Esophagus (tissue), 2 donors: ENCODE measurements at regions not wholly inside any gene's neighbourhood (a gene's known extent, or its start where the extent isn't known, plus 50 kb on each side); places are given as distances from the start of the nearest gene placed in this dataset.
"Not testable (repeated sequence)": the region's sequence is repeated elsewhere in the genome, so short reads cannot be mapped to it uniquely, and the experiment has no call there.

Experiments
- H3K27ac ChIP-seq, 2 donors: one replicate each; pipeline ENCODE4 v1.5.1; 2013; ENCODE audit warnings: low read depth in 2 of 2, mild to moderate bottlenecking in 2 of 2, inconsistent platforms in 1 of 2, low read length in 1 of 2, moderate library complexity in 1 of 2
- H3K27me3 ChIP-seq, 2 donors: one replicate each; pipeline ENCODE4 v1.6.1; 2013; ENCODE audit warnings: low read length in 2 of 2, control low read depth in 1 of 2, mild to moderate bottlenecking in 1 of 2; ENCODE audit not compliant: insufficient read depth in 2 of 2, control insufficient read depth in 1 of 2
- H3K36me3 ChIP-seq, 2 donors: one replicate each; pipeline ENCODE4 v1.6.1; 2013; ENCODE audit warnings: low read length in 1 of 2; ENCODE audit not compliant: control insufficient read depth in 2 of 2, insufficient read depth in 2 of 2
- H3K4me1 ChIP-seq, 2 donors: one replicate each; pipeline ENCODE4 v1.6.1; 2013; ENCODE audit warnings: low read length in 1 of 2; ENCODE audit not compliant: control insufficient read depth in 2 of 2, insufficient read depth in 2 of 2
- H3K4me3 ChIP-seq, 2 donors: one replicate each; pipeline ENCODE4 v1.5.1; 2013; ENCODE audit warnings: low read length in 2 of 2, mild to moderate bottlenecking in 2 of 2, low read depth in 1 of 2, moderate library complexity in 1 of 2
- H3K9me3 ChIP-seq, 2 donors: one replicate each; pipeline ENCODE4 v1.6.1; 2013; ENCODE audit warnings: mild to moderate bottlenecking in 2 of 2, low read depth in 1 of 2, low read length in 1 of 2, moderate library complexity in 1 of 2; ENCODE audit not compliant: control insufficient read depth in 2 of 2, insufficient read depth in 1 of 2
- WGBS, 2 donors: extraction: QIAGEN DNeasy Blood & Tissue Kit; methylation state at CpG; one replicate each; pipeline ENCODE4 v1.1.7; 2013; 5-methylcytosine and 5-hydroxymethylcytosine counted together
- donor health status: healthy with polysubstance abuse.
- donor health status: Bipolar disorder and iron deficiency.

DNA sequence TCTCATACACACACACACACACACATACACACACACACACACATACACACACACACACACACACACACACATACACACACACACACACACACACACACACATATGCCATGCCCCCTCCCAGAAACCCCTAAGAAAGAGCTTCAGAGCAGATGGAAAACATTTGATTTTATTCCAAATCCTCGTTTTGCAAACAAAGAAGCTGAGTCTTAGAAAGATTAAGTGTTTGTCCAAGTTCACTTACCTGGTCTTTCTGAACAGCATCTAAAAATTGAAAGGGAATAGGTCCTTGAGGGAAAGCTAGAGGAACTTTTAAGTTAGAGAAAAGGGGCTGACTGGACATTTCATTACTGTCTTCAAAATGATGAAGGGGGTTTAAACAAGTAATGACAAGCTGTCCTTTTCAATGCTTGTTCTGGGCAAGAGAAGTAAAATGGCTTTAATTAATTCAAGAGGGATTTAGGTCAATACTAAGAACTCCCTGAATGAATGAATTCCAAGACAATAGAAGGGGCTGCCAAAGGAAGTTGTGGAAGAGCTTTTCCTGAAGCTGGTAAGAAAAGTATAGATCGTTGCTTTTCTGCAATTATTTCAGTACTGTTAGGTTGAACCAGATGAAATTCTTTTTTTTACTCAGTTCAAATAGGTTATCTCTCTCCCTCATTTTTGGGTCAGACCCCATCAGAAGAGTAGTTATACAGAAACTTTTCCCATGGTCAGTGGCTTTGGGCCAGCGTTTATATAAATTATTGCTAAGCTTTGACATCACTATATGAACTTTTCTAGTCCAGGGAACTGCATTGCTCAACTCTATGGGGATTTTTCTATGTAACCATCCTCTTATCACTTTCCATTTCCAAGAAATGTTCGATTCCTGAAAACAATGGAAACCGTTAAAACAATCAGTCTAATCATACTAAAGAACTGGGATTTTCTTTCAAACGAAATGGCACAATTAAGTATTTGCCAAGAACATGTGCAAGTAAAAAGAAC, 261.4 kb downstream of the MTERF1 start:
- no peak overlapping the region for H3K27ac ChIP-seq
- 39 to 43% methylated on average over 6 of the region's 6 CpGs for WGBS, 2 donors
- no peaks in the 10 kb centered on the region for H3K4me1 ChIP-seq
- H3K4me3 ChIP-seq = no peak overlapping the region
- no peaks in the 10 kb centered on the region for H3K27me3 ChIP-seq
- H3K36me3 ChIP-seq = no peaks in the 10 kb centered on the region
- H3K9me3 ChIP-seq = no peaks in the 10 kb centered on the region

DNA sequence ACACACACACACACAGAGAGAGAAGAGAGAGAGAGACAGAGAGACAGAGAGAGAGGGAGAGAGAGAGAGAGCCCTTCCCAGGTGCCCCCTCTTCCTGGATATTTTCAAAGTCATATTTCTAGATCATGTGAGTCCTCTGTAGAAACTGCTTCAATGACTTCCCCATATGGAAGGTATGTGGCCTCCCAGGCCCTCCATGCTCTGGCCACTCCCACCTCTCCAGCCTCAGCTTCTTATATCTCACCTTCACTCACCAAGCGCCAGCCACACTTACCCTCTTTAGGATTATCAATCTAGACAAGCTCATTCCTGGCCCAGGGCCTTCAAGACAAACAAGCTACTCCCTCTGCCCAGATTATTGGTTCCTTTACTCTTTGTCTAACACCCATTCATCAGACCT, 259.7 kb downstream of the MTERF1 start:
- H3K9me3 ChIP-seq = no peaks in the 10 kb centered on the region
- H3K27ac ChIP-seq = no peak overlapping the region
- no peaks in the 10 kb centered on the region for H3K4me1 ChIP-seq
- no peaks in the 10 kb centered on the region for H3K27me3 ChIP-seq
- H3K36me3 ChIP-seq = no peaks in the 10 kb centered on the region
- 88 to 92% methylated on average over 1 of the region's 1 CpG for whole genome bisulfite sequencing, 2 donors
- H3K4me3 ChIP-seq = no peak overlapping the region

DNA sequence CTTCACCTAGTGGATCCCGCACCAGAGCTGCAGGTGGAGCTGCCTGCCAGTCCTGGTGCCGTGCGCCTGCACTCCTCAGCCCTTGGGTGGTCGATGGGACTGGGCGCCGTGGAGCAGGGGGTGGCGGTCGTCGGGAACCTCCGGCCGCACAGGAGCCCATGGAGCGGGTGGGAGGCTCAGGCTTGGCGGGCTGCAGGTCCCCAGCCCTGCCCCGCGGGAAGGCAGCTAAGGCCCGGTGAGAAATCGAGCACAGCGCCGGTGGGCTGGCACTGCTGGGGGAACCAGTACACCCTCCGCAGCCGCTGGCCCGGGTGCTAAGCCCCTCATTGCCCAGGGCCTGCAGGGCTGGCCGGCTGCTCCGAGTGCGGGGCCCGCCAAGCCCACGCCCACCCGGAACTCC, 253.2 kb downstream of the MTERF1 start:
- H3K36me3 ChIP-seq, H3K4me3 ChIP-seq, H3K9me3 ChIP-seq, H3K4me1 ChIP-seq, H3K27ac ChIP-seq, H3K27me3 ChIP-seq: not testable (repeated sequence)
- WGBS, 2 donors = 95 to 96% methylated on average over 28 of the region's 28 CpGs

DNA sequence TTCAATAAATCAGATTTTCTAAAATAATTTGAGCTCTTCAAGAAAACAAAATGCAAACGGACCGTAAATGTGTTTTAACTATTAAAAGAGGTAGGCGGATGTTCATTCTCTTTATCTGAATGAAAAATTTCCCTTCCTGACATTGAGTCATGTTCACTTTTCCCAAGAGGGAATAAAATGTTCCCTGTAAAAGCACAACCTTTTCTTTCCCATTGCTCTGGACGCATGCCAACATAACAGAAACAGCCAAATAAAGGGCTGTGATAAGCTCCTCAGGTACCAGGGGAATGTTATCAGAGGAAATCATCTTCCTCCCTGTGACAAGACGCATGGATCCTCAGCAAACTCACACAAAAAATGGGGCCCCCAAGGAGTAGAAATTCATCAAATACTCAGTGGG, 251.8 kb downstream of the MTERF1 start:
- H3K27me3 ChIP-seq = peaks cover 0 to 2% of the 10 kb centered on the region in 2 donors
- H3K4me1 ChIP-seq = no peaks in the 10 kb centered on the region
- no peak overlapping the region for H3K4me3 ChIP-seq
- WGBS, 2 donors = 38 to 43% methylated on average over 5 of the region's 5 CpGs
- H3K36me3 ChIP-seq = no peaks in the 10 kb centered on the region
- H3K9me3 ChIP-seq = no peaks in the 10 kb centered on the region
- H3K27ac ChIP-seq = no peak overlapping the region

DNA sequence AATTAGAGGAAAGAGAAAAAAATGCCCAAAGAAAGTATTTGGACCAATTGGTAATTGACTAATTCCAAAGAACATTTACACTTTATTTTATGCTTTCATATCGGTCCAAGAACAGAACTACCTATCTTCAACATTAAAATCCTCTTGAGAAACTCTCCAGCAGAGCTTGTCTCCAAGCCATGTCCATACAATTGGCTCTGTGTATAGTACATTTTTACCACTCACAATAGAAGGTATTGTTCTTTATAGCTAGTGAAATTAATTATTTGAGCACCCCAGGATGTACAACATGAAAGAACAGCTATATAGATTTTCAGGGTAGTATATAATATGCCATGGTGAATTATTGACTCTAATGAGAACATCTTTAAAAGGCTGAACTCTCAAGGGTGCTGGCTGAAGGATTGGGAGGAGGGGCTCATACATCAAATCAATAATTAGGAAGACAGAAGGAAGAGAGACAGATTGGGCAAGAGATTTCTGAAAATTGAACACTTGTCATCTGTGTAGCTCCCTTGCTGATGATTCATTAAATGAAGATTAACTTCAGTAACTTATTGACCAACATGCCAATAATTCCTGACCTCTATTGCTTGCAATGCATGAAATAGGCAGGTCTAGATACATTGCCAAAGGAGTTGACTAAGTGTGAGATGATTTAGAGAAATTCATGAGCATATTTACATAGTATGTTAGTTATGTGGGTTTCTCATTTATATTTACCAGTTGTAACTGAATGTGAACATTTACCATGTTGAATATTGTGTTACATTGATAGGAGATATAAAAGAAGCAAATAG, 249.7 kb downstream of the MTERF1 start:
- 83 to 92% methylated on average over 1 of the region's 1 CpG for WGBS, 2 donors
- H3K9me3 ChIP-seq = no peaks in the 10 kb centered on the region
- no peaks in the 10 kb centered on the region for H3K4me1 ChIP-seq

DNA sequence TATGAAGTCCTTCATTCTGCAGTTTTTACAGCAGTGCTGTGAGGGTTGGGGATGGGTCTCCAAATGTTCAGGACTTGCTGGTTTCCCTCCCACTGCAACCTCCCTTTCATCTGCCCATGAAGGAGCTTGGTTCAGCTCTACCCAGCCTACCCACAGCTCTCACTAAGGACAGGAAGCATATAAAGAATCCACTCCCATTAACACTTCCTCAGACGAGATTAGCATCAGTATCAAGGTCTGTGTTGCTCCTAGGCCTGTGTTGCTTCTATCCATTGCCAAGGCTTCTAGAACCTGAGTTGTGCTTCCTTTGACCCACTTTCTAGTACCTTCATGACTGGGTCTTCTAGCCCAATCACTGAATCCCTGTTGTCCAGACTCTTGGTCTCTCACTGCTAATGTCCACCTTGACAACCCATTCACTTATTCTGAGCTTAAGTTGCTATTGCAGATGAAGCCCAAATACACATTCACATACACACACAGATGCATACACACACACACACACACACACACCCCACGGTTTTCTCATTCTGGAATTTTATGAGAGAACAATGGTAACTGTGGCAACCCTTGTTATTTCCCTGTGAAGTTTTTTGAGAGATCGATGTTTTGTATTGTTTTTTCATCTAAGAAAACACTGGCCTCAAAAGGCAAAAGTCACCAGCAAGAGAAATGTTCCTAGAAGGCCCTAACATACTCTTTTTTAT, 248.1 kb downstream of the MTERF1 start:
- 61 to 68% methylated on average over 3 of the region's 3 CpGs for WGBS, 2 donors
- no peaks in the 10 kb centered on the region for H3K36me3 ChIP-seq
- H3K4me3 ChIP-seq = no peak overlapping the region
- H3K9me3 ChIP-seq = no peaks in the 10 kb centered on the region
- peaks cover 0 to 2% of the 10 kb centered on the region in 2 donors for H3K27me3 ChIP-seq
- H3K27ac ChIP-seq = no peak overlapping the region
- no peaks in the 10 kb centered on the region for H3K4me1 ChIP-seq

More for the DNA sequence above, 249.7 kb downstream of the MTERF1 start:
- Histone ChIP-seq H3K36me3 (no peaks in the 10 kb centered on the region), H3K27me3 (peaks cover 0 to 2% of the 10 kb centered on the region in 2 donors), H3K4me3 (no peak overlapping the region), H3K27ac (no peak overlapping the region)

DNA sequence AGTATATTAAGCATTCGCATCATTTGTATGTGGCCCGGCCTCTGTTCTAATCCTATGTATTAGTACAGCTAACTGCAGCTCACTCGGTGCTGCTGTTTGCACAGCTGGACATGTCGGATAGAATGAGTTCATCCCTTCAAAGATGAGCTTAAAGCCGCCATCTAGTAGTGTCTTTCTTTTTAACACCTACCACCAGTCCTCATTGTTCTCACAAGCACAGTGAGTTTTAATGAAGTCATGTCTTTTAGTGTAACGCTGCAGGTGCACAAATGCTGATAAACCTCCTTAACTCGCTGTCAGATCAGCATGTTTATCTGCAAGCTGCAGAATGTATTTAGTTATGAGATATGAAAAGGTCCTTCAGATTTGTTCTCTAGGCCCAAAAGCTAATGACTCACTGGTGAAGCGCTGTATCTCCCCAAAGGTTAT, 247.5 kb downstream of the MTERF1 start:
- Histone ChIP-seq H3K9me3 (no peaks in the 10 kb centered on the region), H3K27ac (no peak overlapping the region), H3K4me1 (no peaks in the 10 kb centered on the region), H3K36me3 (no peaks in the 10 kb centered on the region), H3K4me3 (no peak overlapping the region), H3K27me3 (peaks cover 0 to 2% of the 10 kb centered on the region in 2 donors)
- WGBS, 2 donors = 80 to 87% methylated on average over 8 of the region's 8 CpGs

DNA sequence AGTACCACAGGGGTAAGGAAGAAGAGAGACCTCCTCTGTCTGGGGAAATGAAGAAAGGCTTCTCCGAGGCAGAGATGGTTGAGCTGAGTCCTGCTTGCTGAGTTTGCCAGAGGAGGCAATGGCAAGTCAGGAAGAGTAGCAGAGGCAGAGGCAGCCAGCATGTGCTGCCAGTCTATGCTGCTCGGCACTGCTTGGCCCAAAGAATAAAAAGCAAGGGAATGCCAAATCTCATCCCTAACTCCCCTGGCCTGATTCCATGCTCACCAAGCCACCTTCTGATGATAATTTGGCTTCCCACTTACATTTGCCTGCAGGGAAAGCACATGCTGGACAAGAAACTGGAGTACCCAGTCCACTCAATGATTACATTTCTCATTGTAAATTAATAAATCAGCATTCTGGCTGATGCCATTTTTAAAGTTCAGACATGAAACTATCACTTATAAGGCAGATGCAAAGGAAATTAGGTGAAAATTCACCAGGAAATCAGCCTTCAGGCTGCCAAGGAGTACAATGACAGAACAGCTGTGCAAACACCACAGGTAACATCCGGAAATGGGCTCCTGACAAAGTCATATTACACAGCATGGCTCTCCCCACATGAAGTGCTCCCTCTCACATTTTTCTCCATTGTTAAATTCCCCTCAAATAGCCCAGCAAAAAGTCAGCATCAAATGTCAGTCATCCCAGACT, 245.9 kb downstream of the MTERF1 start:
- peaks cover 0 to 2% of the 10 kb centered on the region in 2 donors for H3K27me3 ChIP-seq
- no peak overlapping the region for H3K27ac ChIP-seq
- H3K4me1 ChIP-seq = no peaks in the 10 kb centered on the region
- H3K9me3 ChIP-seq = no peaks in the 10 kb centered on the region
- WGBS, 2 donors = 48 to 51% methylated on average over 3 of the region's 3 CpGs
- H3K36me3 ChIP-seq = no peaks in the 10 kb centered on the region
- no peak overlapping the region for H3K4me3 ChIP-seq
